HG03575 (cell line): ENCODE measurements at regions not wholly inside any gene's neighbourhood (a gene's known extent, or its start where the extent isn't known, plus 50 kb on each side); places are given as distances from the start of the nearest gene placed in this dataset.
A peak's percentile ranks its signal among the peaks of the same experiment; 100 is the strongest.

Experiments used
- ATAC-seq: cut with Tn5 transposase; IDR thresholded peaks from one replicate; pipeline ENCODE4 v1.9.1; 2021; ENCODE audit not compliant: unreplicated experiment, insufficient number of reproducible peaks, low FRiP score; ENCODE audit errors: extremely low read depth

DNA sequence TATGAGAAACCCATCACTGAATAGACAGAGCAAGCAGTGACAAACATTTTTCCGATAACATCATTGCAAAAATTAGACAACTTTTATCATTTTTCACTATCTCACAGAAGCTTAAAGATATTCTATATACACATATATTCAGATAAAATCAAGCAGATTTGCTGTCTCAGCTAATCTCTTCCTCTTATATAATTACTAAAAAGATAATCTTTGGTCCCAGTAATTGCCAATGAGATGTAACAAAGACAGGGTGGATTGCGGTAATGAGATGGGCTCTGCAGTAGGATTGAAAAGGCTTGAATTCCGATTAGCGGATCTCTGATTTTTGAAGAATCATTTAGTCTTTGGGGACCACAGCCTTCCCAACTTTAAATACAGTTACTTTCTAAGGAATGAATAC lies 63.5 kb downstream of the SYT4 start:
- no peak for ATAC-seq

GRCh38 chr18:43211059-43211458 lies 66.2 kb downstream of the SYT4 start:
- no peak for ATAC-seq

DNA sequence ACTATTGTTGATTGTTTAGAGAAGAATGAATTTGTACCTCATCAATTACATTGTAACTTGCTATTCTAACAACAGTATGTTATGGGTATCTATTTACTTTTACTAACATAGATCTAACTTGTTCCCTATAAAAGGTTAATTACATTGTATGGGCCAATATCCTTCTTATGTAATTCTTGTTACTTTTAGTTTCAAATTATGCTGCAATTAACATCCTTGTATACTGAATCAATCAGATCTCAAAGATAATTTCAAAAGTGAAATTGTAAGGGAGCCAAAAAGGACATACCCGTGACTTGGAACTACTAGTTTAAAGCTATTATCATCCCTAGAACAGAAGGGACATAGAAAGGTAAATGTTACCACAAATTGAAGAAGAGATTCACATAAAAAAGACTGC lies 79.9 kb upstream of the RIT2 start:
- no peak for ATAC-seq

DNA sequence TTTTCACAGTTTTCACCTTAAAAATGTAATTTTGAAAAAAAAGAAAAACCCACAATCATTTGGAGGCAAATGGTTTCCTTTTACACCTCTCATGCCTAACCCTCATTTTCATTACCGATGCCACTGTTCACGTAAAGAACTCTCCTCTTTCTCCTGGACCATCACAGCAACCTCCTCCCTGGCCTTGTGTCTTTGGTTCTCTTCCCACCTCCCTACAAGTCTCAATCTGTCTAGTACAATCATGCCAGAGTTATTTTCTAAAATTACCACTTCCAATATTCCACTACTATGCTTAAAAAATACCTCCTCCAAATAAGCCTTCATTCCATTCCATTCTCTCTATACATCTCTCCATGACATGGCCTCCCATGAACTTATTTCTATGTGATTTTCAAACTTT lies 77.9 kb upstream of the RIT2 start:
- no peak for ATAC-seq

DNA sequence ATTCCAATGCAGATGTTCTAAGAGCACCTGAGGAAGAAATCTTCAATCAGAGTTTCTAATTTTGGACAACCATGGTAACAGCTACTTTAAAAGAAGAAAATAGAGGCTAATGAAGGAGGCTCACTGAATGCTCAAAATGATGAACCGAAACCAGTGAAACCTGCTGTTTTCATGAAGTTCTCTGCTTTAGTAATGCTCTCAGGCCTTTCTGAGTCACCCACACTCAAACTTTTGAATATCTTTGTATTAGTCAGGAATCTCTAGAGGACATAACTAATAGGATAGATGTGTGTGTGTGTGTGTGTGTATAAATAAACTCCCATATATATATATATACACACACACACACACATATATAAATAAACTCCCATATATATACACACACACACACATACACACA lies 76.9 kb upstream of the RIT2 start:
- peak; percentile 46 for ATAC-seq

DNA sequence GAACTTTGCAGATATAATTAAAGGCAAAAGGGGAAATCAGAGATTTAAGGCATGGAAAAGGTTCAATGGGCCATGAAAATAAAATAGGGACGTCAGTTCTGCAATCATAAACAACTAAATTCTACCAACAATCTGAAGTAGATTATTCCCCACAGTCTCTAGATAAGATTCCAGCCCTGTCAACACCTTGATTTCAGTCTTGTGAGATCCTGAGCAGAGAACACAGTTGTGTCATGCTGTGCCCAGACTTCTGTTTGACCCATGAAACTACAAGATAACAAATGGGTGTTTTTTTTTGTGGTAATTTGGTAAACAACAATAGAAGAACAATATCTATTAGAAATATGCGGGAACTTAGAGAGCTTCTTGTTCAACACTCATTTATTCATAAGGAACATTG lies 66.2 kb upstream of the RIT2 start:
- no peak for ATAC-seq

DNA sequence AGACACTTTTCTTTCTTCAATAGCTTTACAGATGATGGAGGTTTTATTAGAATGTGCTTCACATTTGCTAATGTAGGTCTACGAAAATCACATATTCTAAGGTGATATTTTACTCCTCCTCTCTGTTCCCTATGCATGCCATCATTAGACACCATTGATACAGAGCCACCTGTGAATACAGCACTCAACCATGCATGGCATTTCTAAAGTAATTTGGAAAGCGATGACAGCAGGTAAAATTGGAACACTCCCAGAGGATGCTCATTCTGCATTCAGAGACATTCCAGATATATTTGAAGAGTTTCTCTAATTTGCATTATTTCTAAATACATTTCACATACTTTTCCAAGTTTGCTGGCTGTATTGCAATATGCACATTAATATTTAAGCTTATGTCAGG lies 65.3 kb upstream of the RIT2 start:
- no peak for ATAC-seq

GRCh38 chr18:43175257-43175656 lies 59.8 kb upstream of the RIT2 start:
- ATAC-seq, result no peak

- no peak for ATAC-seq
These were observed 55.1 kb upstream of the RIT2 start for GRCh38 chr18:43170586-43170985.
